ENCODE measurements at regions not wholly inside any gene's neighbourhood (a gene's known extent, or its start where the extent isn't known, plus 50 kb on each side); places are given as distances from the start of the nearest gene placed in this dataset.
"Not testable (repeated sequence)": the region's sequence is repeated elsewhere in the genome, so short reads cannot be mapped to it uniquely, and the experiment has no call there.

DNA sequence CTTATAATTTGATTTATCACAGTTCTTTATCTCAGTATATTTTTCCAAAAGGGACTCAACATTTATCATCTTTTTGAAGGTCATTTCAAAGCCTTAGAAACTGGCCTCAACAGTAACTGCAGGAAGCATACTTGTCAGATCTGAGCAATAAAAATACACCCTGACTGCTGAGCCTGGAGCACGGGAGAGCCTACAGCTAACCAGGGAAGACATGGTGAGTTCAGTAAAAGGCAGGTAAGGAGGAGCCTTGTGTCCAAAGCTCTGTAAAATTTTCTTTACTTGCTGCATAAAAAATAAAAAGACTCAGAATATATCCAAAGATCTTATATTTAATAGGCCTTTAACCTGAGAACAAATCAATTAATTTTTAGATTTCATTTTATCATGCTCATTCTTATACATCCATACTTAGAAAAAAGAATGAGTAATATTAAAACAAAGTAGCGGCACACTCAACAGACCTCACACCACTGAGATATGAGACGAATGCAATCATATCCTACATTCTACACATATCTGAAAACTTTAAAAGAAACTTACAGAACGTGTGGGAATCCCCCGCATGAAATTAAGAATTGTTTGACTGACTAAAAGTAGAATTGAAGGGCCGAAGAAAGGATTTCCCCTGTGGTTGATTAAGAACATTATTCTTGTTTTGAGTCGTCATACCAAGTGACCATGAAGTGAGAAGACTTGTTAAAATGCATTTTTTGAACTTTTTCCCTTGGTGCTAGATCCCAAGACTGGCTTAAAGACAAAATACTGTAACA lies 296.4 kb upstream of the MKLN1 start:
- DNase-seq: no peak

GRCh38 chr7:131032786-131033185 lies 294.9 kb upstream of the MKLN1 start:
- no peak for DNase-seq

DNA sequence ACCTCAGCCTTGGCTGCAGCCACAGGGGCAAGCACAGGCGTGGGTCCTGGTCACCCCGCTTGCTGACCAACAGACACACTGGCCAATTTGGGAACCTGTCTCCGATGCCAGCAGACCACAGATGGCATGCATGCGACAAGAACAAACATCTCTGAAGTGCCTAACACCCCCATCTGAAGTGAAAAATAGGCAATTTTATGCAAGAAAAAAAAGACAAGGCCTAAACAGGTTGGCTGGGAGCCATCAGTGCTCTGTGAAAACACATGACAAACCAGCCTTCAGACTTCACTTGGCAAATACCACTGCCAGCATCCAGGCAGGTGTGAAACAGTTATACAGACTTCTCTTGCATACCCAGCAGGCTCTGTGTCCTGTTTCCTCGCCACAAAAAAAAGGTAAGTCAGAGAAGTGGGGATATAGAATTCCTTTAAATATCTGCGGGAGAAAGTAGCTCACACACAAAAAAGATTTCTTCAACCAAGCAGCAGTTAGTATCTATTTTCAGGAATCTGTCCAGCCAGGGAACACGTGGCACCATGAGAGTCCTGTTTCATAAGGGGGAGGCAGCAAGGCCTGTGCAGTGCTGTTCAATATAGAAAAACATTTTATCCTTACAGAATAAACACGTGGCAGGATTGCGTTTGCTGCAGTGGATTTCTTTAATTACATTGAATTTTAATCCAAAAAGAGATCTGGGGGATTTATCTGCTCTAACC lies 293.4 kb upstream of the MKLN1 start:
- peak; percentile 30 for DNase-seq

- DNase-seq: no peak
Observed at GRCh38 chr7:131035088-131035770, 292.4 kb upstream of the MKLN1 start.

DNA sequence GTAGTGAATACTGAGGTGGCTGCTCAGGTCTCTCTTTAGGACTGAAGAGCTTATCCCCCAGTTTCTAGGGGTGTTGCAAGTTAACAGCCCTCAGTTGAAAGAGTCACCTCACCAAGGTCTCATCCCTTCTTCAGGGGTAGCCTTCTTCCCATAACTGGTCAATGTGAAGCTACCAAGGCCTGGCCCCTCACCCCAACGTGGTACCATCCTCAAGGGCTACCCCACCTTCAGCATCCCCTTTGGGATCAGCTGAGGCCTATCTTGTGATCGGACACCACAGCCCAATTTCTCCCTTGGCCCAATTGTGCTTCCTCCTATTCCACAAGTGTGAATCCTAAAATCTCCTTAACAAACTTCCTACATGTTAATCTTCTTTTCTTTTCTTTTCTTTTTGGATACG lies 289.5 kb upstream of the MKLN1 start:
- DNase-seq: no peak

DNA sequence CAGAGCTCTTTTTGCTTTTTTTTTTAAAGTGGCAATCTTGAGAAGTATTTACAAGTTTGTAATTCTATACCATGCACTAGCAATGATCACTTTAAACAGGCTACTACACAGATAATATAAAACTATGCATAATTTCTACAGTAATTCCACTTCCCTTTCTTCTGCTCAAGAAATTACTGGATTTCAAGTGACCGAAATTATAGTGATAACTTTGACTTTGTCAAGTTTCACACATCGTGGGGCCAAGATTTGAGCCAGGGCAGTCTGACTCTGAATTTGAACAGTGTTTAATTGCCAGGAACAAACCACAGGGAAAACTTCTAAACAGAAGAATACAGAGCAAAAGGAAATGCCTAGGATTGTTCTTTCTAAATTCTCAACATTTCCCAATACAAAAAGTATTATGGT lies 288.3 kb upstream of the MKLN1 start:
- no peak for DNase-seq

GRCh38 chr7:131039836-131040235 lies 287.8 kb upstream of the MKLN1 start:
- DNase-seq: no peak

DNA sequence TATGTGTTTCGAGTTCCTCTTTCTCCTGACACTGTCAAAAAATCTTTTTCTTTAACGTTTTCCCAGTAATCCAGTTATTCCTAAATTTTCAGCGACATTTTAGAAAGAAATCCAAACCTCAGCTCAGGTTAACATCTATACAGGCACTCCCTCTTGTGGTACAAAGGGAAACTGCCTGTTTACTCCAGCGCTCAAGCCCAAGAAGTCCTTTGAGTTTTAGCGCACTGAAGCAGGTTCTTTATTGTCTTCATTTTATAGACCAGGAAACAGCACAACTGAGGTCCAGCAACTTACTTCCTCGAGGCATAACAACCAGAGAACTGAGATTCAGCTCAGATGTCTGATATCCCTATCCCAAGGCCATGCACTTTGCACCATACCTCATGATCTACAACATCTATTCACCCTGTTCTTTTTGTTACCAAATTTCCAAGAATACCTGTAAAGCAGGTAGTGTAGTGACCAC lies 287.2 kb upstream of the MKLN1 start:
- DNase-seq: peak; percentile 54

DNA sequence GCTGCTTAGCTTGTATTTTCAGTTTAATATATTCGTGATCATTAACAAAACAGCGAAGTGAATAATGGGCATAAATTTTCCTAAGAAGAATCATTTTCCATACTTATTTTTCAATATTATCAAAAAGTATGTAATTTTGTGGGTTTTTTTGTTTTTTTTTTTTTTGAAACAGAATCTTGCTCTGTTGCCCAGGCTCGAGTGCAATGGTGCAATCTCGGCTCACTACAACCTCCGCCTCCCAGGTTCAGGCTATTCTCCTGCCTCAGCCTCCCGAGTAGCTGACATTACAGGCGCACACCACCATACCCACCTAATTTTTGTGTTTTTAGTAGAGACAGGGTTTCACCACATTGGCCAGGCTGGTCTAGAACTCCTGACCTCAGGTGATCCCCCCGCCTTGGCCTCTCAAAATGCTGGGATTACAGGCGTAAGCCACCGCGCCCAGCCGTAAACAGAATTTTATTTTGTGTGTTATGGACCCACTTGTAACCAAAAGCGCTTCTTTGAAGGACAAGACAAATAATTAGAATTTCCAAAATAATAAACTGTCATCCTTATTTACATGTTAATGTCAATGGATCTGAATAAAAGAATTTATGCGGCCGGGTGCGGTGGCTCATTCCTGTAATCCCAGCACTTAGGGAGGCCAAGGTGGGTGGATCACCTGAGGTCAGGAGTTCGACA lies 286.5 kb upstream of the MKLN1 start:
- DNase-seq: not testable (repeated sequence)

DNA sequence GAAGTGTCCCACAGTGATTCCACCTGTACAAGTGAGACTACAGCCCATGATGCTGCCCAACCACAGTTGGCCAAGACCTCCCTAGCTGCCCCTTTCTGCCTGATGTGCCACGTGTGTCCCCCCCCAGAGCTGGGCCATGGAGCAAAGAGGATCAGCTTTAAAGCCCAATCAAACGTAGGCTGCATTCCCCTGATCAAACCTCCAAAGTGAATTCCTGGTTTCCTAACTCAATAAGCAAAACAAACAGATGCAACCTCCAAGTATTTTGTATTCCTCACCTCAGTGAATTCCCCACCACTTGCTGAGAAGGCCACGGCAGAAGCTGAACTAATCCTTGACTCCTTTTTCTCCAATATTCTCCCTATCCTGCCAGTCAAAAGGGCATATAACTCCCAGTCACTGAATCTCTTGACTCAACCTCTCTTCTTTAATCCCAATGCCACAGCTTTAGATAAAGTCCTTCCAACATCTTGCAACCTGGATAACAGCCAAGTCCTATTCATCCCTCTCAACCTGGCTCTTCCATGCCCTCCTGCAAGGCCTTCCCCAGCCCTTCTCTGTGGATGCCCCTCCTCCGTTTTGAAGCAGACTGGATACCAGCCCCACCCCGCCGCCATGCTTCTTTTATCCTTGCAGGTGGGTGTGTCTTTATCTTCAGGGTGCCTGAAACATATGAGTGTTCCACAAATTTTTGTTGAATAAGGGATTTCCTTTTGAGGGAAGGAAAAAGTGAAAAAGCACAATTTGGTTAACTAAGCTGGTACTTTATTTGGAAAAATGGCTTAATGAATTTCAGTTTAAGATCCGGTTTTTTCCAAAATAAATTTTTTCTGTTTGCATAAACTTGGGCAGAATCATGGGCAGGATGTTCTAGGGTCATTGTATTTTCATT lies 285.2 kb upstream of the MKLN1 start:
- no peak for DNase-seq

DNA sequence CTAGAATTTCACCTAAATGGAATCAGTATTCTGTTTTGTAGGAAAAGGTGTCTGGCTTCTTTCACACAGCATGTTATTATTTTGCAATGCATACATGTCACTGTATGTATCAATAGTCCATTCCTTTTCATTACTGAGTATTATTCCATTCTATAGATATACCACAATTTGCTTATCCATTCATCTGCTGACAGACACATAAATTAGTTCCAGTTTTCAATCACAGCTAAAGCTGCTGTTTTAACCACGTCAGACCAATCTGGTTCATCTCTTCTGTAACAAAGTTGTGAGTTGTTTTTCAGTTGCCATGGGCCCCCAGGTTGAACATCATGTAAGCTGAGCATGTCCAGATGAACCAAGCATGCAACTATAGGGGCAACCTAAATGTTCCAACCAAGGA lies 282.1 kb upstream of the MKLN1 start:
- no peak for DNase-seq

GRCh38 chr7:131046246-131046645 lies 281.4 kb upstream of the MKLN1 start:
- DNase-seq: no peak

DNA sequence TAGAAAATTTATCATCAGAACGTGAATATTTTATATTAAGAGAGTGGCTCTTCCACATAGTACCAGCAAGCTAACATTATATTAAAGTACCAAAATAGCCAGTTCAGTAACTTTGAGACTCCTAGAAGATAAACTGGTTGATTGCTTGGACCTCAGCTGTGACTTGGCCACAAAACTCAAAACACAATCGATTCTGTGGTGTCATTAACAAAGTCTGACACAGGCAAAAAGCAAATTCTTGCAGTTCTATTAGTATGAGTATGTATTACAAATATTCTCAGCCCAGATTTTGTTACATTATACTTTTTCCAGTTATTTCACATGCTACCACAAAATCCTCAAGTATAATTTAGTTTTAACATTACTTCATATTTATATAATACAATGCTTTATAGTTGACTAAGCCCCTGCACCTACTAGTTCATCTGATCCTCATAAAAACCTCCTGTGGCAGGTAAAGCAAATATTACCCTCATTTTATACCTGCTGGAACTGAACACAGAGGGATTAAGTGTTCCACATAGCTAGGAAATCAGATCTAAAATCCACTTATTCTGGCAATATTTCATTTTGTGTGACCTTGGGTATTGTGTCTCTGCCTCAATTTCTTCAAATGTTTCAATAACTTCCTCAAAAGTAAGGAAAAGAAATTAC lies 279.9 kb upstream of the MKLN1 start:
- DNase-seq: no peak

DNA sequence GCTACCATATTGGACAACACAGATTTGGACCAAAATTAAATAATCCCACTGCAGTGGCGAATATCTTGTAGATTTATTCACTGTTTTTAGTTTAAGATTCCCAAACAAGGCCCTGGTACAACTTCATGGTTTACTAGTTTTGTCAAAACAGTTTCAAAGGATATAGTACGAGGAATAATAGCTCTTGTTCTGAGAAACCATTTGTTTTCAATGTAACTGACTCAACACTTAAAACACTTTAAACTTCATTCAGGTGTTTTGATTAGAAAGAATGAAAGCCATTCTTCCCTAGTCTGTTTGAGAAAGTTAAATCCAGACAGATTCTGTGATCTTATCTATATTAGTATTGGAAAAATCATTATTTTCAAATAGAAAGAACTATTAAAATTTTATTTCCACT lies 276.4 kb upstream of the MKLN1 start:
- no peak for DNase-seq

- DNase-seq: no peak
Observed at GRCh38 chr7:131052285-131052904, 275.3 kb upstream of the MKLN1 start.

- DNase-seq: no peak
Observed at GRCh38 chr7:131056007-131056406, 271.7 kb upstream of the MKLN1 start.

DNA sequence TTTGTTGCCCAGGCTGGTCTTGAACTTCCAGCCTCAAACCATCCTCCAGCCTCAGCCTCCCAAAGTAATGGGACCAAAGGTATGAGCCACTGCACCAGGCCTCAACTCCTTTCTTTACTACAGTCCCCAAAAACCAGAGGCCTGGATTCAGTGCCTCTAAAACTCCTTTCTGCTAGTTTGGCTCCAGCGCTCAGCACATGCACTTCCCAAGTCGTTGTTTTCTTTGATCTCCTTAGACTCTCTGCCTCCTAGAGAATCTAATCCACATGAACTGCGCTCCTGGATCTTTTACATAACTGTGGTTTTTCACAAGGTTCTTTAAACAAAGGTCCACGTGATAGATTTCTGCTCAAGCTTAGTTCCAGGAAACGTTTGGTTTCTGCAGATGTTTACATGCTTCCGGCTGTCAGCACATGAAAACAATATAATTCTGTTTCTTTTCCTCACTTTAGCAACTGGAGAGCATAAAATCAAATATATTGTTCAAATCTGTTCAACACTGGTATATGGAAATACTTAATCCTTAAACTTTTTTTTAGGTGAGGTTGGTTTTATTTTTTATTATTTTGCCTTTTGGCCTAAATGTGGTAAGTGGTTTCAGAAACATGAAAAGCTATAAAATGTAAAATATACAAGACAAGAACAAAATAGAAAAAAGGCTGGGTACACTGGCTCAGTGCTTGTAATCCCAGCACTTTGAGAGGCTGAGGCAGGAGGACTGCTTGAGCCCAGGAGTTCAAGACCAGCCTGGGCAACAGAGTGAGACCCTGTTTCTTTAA lies 270.5 kb upstream of the MKLN1 start:
- no peak for DNase-seq

- DNase-seq: no peak
Observed at GRCh38 chr7:131057794-131058070, 269.9 kb upstream of the MKLN1 start.

GRCh38 chr7:131058561-131059288 lies 269.0 kb upstream of the MKLN1 start:
- not testable (repeated sequence) for DNase-seq

- DNase-seq: not testable (repeated sequence)
Observed at GRCh38 chr7:131059401-131059800, 268.3 kb upstream of the MKLN1 start.
